CD8-positive, alpha-beta memory T cell (primary cell): ENCODE measurements at regions not wholly inside any gene's neighbourhood (a gene's known extent, or its start where the extent isn't known, plus 50 kb on each side); places are given as distances from the start of the nearest gene placed in this dataset.
A peak's percentile ranks its signal among the peaks of the same experiment; 100 is the strongest.

Experiments
- CTCF ChIA-PET: fragments of 350-600 bp; sonication (Branson Sonifier 250); formaldehyde crosslinking; loops from one replicate; lab custom pipeline; 2021; ENCODE audit warnings: antibody characterized with exemption; lab: Charles Lee
- POLR2A ChIA-PET: fragments of 350-600 bp; sonication (Branson Sonifier 250); formaldehyde crosslinking; loops from one replicate; lab custom pipeline; 2021; ENCODE audit warnings: antibody characterized with exemption; lab: Charles Lee
- DNase-seq, 5 donors: peaks; one replicate each; pipeline versions ENCODE4 v3.0.0 to v3.0.0-alpha.2; 2020 to 2022; ENCODE audit warnings: mixed read lengths in 1 of 5
- H3K27ac ChIP-seq: one replicate; pipeline ENCODE4 v1.7.0; 2013; ENCODE audit warnings: low read depth, mild to moderate bottlenecking, low read length, moderate library complexity
- H3K27me3 ChIP-seq: 2 replicates; pipeline ENCODE4 v1.7.0; 2013; ENCODE audit warnings: low read length, mild to moderate bottlenecking; ENCODE audit not compliant: insufficient read depth, poor library complexity, severe bottlenecking
- H3K36me3 ChIP-seq: 2 replicates; pipeline ENCODE4 v1.7.0; 2013; ENCODE audit warnings: mild to moderate bottlenecking, low read length, moderate library complexity; ENCODE audit not compliant: insufficient read depth
- H3K4me1 ChIP-seq: 2 replicates; pipeline ENCODE4 v1.7.0; 2013; ENCODE audit warnings: mild to moderate bottlenecking, low read length, moderate library complexity; ENCODE audit not compliant: insufficient read depth
- H3K4me3 ChIP-seq: 2 replicates; pipeline ENCODE4 v1.7.0; 2013; ENCODE audit warnings: mild to moderate bottlenecking, low read length
- H3K9me3 ChIP-seq: 2 replicates; pipeline ENCODE4 v1.7.0; 2013; ENCODE audit warnings: mild to moderate bottlenecking, low read length
- H3K27ac Mint-ChIP-seq, 8 donors: one replicate each; pipeline ENCODE4 v1.8.0; 2020 to 2021; ENCODE audit warnings: mixed read lengths in 8 of 8, mild to moderate bottlenecking in 6 of 8, inconsistent platforms in 3 of 8, moderate library complexity in 3 of 8
- H3K27me3 Mint-ChIP-seq, 2 donors: one replicate each; pipeline ENCODE4 v1.8.0; 2020 to 2021; ENCODE audit warnings: mixed read lengths in 2 of 2, mild to moderate bottlenecking in 1 of 2, moderate library complexity in 1 of 2
- H3K36me3 Mint-ChIP-seq, 3 donors: one replicate each; pipeline ENCODE4 v1.8.0; 2020 to 2021; ENCODE audit warnings: mixed read lengths in 3 of 3, inconsistent platforms in 1 of 3, mild to moderate bottlenecking in 1 of 3
- H3K4me1 Mint-ChIP-seq, 3 donors: one replicate each; pipeline ENCODE4 v1.8.0; 2020 to 2021; ENCODE audit warnings: mixed read lengths in 3 of 3, inconsistent platforms in 1 of 3, mild to moderate bottlenecking in 1 of 3
- H3K4me3 Mint-ChIP-seq, 7 donors: one replicate each; pipeline ENCODE4 v1.8.0; 2020 to 2021; ENCODE audit warnings: mixed read lengths in 7 of 7, mild to moderate bottlenecking in 6 of 7, moderate library complexity in 4 of 7, inconsistent platforms in 2 of 7
- H3K9me3 Mint-ChIP-seq, 5 donors: one replicate each; pipeline ENCODE4 v1.8.0; 2020 to 2022; ENCODE audit warnings: mixed read lengths in 5 of 5, mild to moderate bottlenecking in 3 of 5, moderate library complexity in 2 of 5, inconsistent platforms in 1 of 5

- H3K27ac ChIP-seq: no peak overlapping the region
- Mint-ChIP-seq H3K27me3 (no peaks in the 10 kb centered on the region), H3K9me3 (peaks cover 0 to 16% (median 2%) of the 10 kb centered on the region in 5 donors), H3K4me3 (no peak overlapping the region), H3K4me1 (no peaks in the 10 kb centered on the region), H3K27ac (no peak overlapping the region), H3K36me3 (no peaks in the 10 kb centered on the region)
- H3K36me3 ChIP-seq: no peaks in the 10 kb centered on the region
- ChIA-PET CTCF (no interaction called here), POLR2A (no interaction called here)
- no peaks in the 10 kb centered on the region for H3K9me3 ChIP-seq
- H3K27me3 ChIP-seq: no peaks in the 10 kb centered on the region
- H3K4me3 ChIP-seq: no peak overlapping the region
- no peaks in the 10 kb centered on the region for H3K4me1 ChIP-seq
- no peak for DNase-seq
These were observed 1605.3 kb upstream of the ACVR2A start for GRCh38 chr2:146239392-146240135.

GRCh38 chr2:146238254-146238966 lies 1606.4 kb upstream of the ACVR2A start:
- H3K27ac ChIP-seq: no peak overlapping the region
- no peaks in the 10 kb centered on the region for H3K36me3 ChIP-seq
- H3K9me3 Mint-ChIP-seq: peaks cover 0 to 14% (median 2%) of the 10 kb centered on the region in 5 donors
- no peaks in the 10 kb centered on the region for H3K27me3 Mint-ChIP-seq
- no peak for DNase-seq
- H3K27ac Mint-ChIP-seq: no peak overlapping the region
- H3K27me3 ChIP-seq: no peaks in the 10 kb centered on the region
- ChIA-PET POLR2A (no interaction called here), CTCF (no interaction called here)
- H3K4me3 Mint-ChIP-seq: no peak overlapping the region
- no peaks in the 10 kb centered on the region for H3K9me3 ChIP-seq
- no peaks in the 10 kb centered on the region for H3K36me3 Mint-ChIP-seq
- H3K4me1 Mint-ChIP-seq: no peaks in the 10 kb centered on the region
- no peaks in the 10 kb centered on the region for H3K4me1 ChIP-seq
- H3K4me3 ChIP-seq: no peak overlapping the region

GRCh38 chr2:146235158-146235557 lies 1609.7 kb upstream of the ACVR2A start:
- no peaks in the 10 kb centered on the region for H3K4me1 ChIP-seq
- Mint-ChIP-seq H3K9me3 (peaks cover 0 to 25% (median 0%) of the 10 kb centered on the region in 5 donors), H3K4me3 (no peak overlapping the region), H3K27me3 (no peaks in the 10 kb centered on the region), H3K27ac (no peak overlapping the region), H3K36me3 (no peaks in the 10 kb centered on the region), H3K4me1 (no peaks in the 10 kb centered on the region)
- no peaks in the 10 kb centered on the region for H3K9me3 ChIP-seq
- CTCF ChIA-PET: no interaction called here
- DNase-seq: no peak
- POLR2A ChIA-PET: no interaction called here
- H3K27ac ChIP-seq: no peak overlapping the region
- H3K27me3 ChIP-seq: no peaks in the 10 kb centered on the region
- no peaks in the 10 kb centered on the region for H3K36me3 ChIP-seq
- no peak overlapping the region for H3K4me3 ChIP-seq

GRCh38 chr2:146229508-146230155 lies 1615.2 kb upstream of the ACVR2A start:
- H3K4me3 Mint-ChIP-seq: no peak overlapping the region
- CTCF ChIA-PET: no interaction called here
- H3K36me3 Mint-ChIP-seq: no peaks in the 10 kb centered on the region
- POLR2A ChIA-PET: no interaction called here
- H3K4me3 ChIP-seq: no peak overlapping the region
- H3K36me3 ChIP-seq: no peaks in the 10 kb centered on the region
- no peak for DNase-seq
- no peaks in the 10 kb centered on the region for H3K27me3 ChIP-seq
- peaks cover 2 to 31% (median 2%) of the 10 kb centered on the region in 5 donors for H3K9me3 Mint-ChIP-seq
- no peak overlapping the region for H3K27ac Mint-ChIP-seq
- H3K4me1 Mint-ChIP-seq: no peaks in the 10 kb centered on the region
- H3K27ac ChIP-seq: no peak overlapping the region
- H3K27me3 Mint-ChIP-seq: no peaks in the 10 kb centered on the region
- H3K4me1 ChIP-seq: no peaks in the 10 kb centered on the region
- no peaks in the 10 kb centered on the region for H3K9me3 ChIP-seq

GRCh38 chr2:146228466-146229058 lies 1616.3 kb upstream of the ACVR2A start:
- H3K4me1 Mint-ChIP-seq: no peaks in the 10 kb centered on the region
- no peak overlapping the region for H3K27ac Mint-ChIP-seq
- Histone ChIP-seq H3K4me1 (no peaks in the 10 kb centered on the region), H3K4me3 (no peak overlapping the region), H3K27ac (no peak overlapping the region), H3K36me3 (no peaks in the 10 kb centered on the region), H3K27me3 (no peaks in the 10 kb centered on the region), H3K9me3 (no peaks in the 10 kb centered on the region)
- no peaks in the 10 kb centered on the region for H3K36me3 Mint-ChIP-seq
- ChIA-PET CTCF (no interaction called here), POLR2A (no interaction called here)
- H3K27me3 Mint-ChIP-seq: no peaks in the 10 kb centered on the region
- DNase-seq: no peak
- H3K4me3 Mint-ChIP-seq: no peak overlapping the region
- H3K9me3 Mint-ChIP-seq: peaks cover 2 to 34% (median 2%) of the 10 kb centered on the region in 5 donors

GRCh38 chr2:146228020-146228393 lies 1616.8 kb upstream of the ACVR2A start:
- Histone ChIP-seq H3K4me3 (no peak overlapping the region), H3K27me3 (no peaks in the 10 kb centered on the region), H3K4me1 (no peaks in the 10 kb centered on the region), H3K36me3 (no peaks in the 10 kb centered on the region), H3K9me3 (no peaks in the 10 kb centered on the region), H3K27ac (no peak overlapping the region)
- DNase-seq: no peak
- Mint-ChIP-seq H3K27ac (no peak overlapping the region), H3K9me3 (peaks cover 2 to 34% (median 2%) of the 10 kb centered on the region in 5 donors), H3K4me3 (no peak overlapping the region), H3K4me1 (no peaks in the 10 kb centered on the region), H3K27me3 (no peaks in the 10 kb centered on the region), H3K36me3 (no peaks in the 10 kb centered on the region)
- POLR2A ChIA-PET: no interaction called here
- CTCF ChIA-PET: no interaction called here

GRCh38 chr2:146227152-146228019 lies 1617.4 kb upstream of the ACVR2A start:
- peaks cover 2 to 30% (median 2%) of the 10 kb centered on the region in 5 donors for H3K9me3 Mint-ChIP-seq
- H3K4me3 Mint-ChIP-seq: no peak overlapping the region
- H3K4me1 Mint-ChIP-seq: no peaks in the 10 kb centered on the region
- Histone ChIP-seq H3K27ac (no peak overlapping the region), H3K9me3 (no peaks in the 10 kb centered on the region), H3K27me3 (no peaks in the 10 kb centered on the region), H3K36me3 (no peaks in the 10 kb centered on the region), H3K4me1 (no peaks in the 10 kb centered on the region), H3K4me3 (no peak overlapping the region)
- ChIA-PET CTCF (no interaction called here), POLR2A (no interaction called here)
- no peaks in the 10 kb centered on the region for H3K27me3 Mint-ChIP-seq
- H3K27ac Mint-ChIP-seq: peak overlapping the region in 1 of 8 donors; percentile 4
- no peak for DNase-seq
- H3K36me3 Mint-ChIP-seq: no peaks in the 10 kb centered on the region
